ENCODE measurements at regions not wholly inside any gene's neighbourhood (a gene's known extent, or its start where the extent isn't known, plus 50 kb on each side); places are given as distances from the start of the nearest gene placed in this dataset.
"Not testable (repeated sequence)": the region's sequence is repeated elsewhere in the genome, so short reads cannot be mapped to it uniquely, and the experiment has no call there.

DNA sequence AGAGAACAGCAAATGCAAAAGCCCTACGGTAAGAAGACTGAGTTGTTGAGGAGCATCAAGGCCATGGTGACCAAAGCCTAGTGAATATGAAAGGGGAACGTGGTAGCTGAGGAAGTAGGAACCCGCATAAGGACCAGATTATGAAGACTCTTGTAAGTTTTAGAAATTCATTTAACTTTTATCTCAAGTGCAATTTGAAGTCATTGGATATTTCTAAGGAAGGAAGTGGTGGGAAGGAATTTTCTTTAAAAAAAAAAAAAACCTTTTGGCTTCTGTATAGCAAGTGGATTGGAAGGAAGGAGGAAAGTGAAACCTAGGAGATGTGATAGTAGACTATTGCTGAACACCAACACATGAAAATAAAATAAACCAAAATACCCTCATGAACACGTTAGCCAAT lies 119.0 kb downstream of the TNFSF18 start:
- DNase-seq = no peak

DNA sequence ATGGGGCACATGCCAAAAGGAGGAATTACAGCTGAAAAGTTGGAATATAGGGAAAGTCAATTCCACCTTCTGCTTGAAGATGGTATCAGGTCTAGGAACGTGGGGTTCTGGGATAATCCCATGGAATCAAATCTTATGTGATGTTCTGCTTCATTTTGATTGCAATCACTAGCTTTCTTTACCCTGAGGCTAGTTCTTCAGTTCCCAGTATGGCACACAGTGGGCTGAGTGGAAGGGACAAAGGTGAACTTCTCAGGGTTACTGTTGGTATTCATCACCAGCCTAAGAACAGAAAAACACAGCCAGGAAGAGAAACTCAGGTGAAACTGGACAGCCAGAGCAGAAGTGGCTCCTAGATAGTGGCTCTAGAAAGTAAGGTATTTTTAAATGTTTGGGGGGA lies 117.8 kb downstream of the TNFSF18 start:
- DNase-seq = no peak

DNA sequence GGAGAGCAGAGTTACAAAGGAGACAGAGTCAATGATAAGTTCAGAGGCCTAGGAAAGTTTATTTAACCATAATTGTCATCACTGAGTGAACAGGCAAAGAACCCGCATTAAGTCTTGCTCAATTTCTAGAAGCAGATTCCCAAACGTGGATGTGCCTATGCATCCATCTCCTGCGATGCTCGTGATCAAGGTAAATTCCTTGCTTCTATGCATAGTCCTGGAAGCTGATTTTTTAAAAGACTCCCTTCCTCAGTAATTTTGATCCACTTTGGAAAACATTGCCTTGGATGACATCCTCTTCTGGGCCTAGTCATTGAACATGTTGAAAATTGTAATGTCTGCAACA lies 116.4 kb downstream of the TNFSF18 start:
- no peak for DNase-seq

DNA sequence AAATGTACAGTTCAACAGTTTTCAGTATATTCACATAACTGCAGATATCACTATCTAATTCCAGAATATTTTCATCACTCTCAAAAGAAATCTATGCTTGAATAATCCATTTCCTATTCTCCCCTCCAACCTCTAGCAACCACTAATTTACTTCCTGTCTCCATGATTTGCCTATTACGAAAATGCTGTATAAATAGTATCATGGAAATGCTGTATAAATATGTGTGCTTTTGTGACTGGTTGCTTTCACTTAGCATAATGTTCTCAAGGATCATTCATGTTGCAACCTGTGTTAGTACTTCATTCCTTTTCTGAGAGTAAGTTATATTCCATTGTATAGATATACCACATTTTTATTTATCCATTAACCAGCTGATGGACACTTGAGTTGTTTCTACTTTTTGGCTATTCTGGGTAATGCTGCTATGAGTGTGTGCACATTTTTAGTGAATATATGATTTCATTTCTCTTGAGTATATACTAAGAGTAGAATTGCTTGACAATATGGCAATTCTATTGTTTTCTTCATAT lies 115.6 kb downstream of the TNFSF18 start:
- no peak for DNase-seq

DNA sequence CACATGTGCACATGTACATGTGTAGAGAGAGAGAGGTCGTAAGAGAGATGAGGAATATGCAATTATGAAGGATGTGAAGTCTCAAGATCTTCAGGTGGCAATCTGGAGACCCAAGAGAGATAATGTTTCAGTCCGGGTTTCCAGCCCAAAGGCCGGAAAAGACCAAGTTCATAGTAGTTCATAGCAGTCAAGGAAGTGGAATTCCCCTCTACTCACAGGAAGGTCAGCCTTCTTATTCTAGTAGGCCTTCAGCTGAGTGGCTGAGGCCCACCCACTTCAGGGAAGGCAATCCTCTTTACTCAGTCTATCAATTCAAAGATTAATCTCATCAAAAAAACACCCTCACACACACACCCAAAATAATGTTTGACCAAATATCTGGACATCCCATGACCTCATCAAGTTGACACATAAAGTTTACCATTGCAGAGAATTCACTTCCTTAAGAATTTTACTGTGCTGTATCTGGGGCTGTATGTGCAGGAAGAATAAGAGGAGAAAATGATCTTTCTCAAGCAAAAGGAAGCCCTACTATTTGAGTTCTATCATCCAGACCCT lies 114.6 kb downstream of the TNFSF18 start:
- DNase-seq = no peak

DNA sequence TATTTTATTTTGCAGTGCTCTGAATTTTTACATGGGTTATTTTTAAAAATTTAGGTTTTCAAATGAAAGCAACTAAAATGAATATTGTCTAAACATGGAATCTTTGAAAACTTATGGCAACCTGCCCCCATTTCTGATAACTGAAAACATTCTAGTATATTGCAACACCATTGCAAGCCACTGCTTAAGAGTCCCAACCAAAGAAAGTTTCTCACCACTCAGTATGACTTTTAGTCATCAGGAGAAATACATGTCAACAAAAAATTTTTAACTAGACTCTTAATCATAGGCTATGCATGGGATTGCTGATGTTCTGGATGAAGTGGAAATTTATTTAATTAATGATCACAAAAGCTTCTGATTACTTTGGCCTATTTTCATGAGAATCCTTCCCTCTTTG lies 112.1 kb downstream of the TNFSF18 start:
- no peak for DNase-seq

DNA sequence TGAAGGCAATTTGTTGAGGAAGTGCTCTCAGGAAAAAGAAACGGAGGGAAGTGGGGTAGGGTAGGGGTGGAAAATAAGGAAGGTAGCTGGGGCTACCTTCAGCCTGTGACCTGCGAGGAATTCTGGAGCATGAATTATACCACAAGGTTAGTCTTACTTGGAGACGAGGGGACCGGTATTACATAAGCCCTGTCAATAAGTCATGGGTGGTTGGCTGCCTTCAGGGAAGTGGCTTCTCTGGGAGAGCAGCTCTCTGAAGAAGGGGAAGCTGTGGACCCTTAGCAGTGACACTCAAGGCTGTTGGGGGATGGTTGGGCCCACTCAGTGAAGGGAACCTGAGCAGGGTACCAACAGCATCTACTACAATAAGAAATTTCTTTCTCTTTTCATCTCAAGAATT lies 111.3 kb downstream of the TNFSF18 start:
- no peak for DNase-seq

DNA sequence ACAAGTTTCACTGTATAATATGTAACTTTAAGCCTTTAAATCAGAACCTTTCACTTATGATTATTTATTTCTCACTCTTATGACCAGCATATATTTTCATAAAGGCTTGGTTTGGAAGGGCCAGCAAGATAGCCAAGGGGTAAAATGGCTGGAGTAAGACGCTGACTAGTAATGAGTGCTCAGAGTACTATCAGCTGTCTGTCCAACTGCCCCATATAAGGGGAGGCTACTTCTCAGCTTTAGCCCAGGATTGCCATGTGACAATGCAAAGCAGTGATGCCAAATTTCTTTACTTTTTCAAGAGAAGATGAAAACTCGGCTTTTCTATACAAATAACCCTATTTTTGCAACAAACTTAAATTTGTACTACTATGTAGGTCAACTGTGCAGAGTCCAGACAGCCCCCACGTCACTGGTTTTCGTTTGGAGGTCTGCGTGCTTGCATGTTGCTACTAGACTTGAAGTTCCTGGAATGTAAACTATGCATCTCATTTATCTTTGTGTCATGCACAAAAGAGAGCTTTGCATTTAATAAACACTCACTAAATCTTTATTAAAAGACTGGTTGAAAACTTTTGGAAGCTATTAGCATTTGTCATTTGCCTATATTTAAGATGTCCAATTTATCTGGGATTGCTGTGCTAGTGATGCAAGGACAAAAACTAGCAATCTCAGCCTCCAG lies 110.4 kb downstream of the TNFSF18 start:
- no peak for DNase-seq

DNA sequence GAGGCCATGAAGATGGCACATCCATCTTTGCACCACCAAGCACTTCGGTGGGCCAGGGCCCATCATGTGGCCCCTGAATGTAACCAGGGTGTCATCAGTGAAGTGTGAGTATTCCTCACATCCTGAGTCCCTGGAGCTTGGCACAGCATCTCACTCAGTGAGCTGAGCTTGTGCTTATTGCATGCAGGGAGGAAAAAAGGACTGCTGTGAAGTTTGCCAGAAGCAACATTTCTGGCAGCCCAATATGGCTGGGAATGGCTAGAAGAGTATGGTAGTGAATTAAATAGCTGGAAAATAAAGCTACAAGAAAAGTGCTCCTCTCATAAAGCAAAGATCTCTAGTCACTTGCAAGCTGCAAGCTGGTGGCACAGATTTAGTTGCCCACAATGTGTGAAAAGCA lies 109.3 kb downstream of the TNFSF18 start:
- no peak for DNase-seq

DNA sequence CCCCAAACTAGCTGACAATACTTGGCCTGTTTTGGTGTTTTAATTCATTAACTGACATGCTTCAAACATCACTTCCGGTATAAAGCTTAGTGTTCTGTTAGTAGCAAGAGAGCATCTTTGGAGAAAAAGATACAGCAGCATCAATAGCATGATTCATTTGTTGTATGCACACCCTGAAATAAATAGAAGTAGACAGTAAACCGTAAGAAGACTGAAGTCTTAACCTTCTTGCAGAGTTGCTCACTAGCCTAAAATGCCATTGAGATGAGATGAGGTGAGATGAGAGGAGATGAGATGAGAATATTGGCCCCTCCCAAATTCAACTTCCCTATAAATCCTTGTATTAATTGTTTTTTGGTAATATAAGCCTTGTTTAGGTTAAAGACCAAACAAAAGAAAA lies 108.8 kb downstream of the TNFSF18 start:
- no peak for DNase-seq

DNA sequence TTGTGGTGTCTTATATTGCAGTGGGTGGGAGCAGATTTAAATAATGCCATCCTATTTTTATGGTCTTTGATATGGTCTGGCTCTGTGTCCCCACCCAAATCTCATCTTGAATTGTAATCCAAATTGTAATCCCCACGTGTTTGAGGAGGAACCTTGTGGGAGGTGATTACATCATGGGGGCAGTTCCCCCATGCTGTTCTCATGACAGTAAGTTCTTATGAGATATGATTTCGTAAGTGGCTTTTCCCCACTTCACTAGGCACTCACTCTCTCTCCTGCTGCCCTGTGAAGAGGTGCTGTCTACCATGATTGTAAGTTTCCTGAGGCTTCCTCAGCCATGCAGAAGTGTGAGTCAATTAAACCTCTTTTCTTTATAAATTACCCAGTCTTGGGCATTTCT lies 107.6 kb downstream of the TNFSF18 start:
- not testable (repeated sequence) for DNase-seq

DNA sequence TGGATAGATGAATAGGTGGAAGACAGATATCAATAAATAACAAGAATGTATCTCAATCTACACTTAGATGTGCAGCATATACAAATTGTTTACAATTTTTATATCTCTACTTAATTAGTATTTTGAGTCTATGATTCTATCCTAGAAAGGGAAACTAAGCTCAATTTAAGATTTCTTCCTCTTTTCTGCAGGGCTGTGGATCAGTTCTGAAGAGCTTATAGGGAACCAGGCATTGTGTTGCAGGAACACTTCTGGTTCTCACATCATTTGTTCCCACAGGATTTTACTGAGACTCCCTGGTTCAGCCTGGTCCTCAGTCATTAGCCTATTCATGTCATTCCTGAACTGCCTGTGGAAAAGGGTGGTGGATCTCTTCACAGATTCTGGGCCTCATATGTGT lies 105.8 kb downstream of the TNFSF18 start:
- DNase-seq = no peak

DNA sequence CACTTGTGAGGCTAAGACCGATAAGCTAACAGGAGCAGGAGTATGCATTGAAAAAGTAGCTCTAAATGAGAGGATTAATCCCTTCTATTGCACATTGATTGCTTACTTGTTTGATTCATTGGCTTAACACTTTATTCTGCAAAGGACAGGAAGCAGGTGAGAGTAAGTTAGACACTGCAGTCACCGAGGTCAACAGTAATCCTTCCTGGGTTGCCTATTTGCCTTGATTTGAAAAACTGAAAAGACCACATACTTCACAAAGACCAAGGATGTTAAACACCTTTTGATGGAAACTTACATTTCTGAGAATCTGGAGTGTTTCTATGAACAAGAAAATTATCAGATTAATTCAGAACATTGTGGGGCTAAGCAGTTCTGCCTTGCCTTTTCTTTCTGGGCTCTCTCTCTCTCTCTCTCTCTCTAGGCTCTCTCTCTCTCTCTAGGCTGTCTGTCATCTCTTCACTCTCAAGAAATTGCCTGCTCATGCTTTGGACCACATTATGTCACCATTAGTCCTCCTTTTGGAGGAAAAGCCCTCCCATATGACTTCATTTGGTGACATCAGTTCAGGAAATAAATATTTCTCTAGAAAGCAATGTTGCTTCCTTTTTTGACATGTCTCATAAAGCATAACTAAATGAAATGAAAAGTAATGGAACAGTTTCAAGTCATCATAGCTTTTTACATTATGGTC lies 103.8 kb downstream of the TNFSF18 start:
- DNase-seq = no peak

DNA sequence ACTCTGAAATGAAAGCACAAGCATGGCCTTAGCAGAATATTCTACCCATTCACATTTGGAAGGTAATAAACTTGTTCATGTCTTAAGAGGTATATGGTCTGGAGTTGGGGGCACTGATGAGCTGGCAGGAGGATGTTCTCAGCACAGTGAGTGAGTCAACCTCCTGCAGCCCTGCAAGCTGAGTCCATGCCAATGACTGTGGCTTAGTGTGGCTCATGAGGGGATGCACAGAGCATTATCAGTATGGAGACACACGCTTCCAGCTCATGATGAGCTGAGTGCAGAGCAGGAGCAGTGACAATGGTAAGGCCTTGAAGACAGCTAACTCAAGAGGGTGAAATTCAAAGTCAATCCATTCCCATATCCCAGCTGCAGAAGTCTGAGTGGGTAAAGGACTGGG lies 102.3 kb downstream of the TNFSF18 start:
- no peak for DNase-seq

DNA sequence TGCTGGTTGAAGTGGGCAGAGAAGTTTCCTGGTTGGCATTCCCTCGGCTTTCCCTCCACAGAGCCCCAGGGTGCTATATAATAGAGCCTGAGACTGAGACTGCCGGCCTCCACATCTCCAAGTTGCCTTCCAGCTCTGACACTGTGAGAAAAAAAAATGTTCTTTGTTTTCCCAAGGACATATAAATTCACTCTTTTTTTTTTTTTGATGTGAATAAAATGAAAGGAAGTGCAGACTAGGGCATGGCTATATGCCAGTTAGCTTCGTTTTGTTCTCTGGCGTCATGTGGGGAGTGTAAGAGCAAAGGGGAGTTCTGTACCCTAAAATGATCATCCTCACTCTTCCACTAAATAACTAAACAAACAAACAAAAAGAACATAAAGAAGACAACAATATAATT lies 101.6 kb downstream of the TNFSF18 start:
- DNase-seq = no peak

DNA sequence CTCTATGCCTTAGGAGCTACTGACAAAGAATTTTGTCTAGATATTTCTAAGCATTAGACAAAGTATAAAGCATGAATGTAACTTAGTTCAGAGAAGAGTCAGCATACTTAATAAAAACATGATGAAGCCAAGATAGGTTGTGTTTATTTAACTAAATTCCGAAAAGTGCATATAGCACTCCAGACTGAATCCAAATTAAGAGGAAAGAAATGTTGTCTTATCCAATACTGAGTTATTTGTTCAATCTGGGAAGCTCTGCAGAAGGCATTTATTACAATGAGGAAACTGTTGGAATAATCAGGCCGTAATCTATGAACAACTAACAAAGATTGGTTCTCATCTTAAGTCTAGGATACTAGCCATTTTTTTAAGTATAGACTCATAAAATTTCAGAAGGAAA lies 100.2 kb downstream of the TNFSF18 start:
- no peak for DNase-seq

DNA sequence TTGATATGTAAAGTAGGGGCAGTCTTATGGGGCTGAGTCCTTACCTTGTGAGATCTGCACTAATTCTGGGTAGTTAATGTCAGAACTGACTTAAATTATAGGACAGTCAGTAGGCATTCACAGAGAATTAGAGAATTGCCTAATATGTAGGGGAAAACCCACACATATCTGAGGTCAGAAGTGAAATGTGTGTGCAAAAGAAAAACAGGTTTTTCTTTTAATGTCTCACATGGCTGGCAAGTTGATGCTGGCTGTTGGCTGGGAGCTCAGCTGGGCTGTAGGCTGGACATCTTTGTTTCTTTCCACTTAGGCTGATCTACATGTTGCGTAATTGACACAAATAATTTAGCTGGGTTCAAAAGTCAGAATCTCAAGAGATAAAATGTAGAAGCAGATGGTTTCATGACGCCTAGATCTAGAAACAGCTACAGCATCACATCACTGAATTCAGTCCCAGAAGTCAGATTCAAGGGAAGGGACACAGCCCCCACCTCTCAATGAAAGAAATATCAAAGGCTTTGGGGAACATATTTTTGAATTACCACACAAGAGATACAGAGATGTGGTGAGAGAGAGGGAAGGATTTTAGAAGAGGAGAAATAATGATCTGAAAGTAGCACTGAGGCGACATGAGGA lies 98.9 kb downstream of the TNFSF18 start:
- no peak for DNase-seq

DNA sequence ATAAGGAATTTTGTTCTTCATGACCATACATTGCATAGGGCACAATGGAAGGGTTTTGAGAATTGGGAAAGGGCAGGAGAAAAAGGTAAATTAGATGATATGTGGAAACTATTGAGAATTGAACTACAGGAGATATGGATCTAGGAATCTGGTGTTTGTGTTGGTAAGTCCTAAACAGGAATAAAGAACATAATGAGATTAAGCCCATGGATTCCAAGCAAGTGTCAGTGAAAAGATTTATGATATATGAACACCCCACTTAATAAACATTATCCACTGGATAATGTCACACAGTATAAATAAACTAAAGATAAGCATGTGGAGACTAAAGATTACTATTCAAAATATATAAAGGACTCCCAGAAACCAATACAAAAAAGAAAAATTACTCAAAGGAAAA lies 98.2 kb downstream of the TNFSF18 start:
- no peak for DNase-seq

DNA sequence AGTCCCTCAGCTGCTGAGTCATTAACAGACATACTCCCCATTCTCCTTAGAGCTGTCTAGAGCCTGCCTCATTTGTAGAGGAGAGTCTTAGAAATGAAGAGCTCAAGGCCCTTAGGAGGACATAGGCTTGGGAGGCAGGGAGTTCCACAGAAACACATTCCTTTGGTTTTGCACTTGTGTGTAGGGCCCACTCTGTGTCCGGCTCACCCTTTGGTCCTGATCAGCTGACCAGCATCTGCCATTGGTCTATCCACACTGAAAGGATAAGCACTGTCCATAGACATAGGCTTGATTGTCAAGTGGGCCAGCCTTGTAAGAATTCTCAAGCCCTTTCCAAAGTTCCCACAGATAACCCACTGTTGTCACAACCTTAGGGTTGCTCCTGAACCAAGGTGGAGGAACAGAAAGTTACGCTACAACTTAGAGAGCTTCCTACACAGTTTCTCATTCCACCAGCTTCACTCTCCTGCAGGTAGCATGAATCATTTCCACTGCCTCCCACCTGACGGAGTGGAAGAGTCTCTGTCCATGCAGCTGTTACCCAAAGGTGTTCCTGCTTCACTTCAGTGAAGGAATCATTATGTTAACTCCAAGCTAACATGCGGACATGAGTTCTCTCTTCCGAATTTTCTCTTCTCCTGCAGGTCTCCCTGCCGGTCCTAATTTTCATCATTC lies 96.1 kb downstream of the TNFSF18 start:
- DNase-seq = no peak

DNA sequence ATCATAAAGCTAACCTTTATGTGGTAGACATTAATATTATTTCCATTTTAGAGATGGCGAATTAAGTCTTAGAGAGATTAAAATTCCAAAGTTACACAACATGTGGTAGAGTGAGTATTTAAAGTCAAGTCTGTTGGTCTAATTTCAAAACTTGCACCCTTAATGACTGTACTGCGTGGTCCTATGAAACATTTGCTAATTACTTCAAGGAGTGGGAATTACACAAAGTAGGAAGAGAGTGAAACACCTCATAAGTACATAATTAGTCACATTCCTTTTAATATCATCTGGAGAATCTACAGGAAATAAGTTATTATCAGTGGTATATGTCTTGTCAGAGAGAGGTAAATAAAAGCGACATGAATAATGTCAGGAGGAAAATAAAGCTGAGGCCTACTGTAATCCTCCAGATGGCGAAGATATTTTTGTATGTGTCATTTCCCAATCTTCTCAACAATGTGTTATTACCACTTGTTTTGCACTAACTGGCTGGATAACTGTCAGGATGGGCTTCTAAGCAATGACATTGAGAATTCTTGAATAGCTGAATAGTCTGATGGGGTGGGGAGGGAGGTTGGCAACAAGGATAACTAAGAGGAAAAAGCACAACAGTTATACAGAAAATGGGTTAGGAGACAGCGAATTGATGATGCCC lies 95.5 kb downstream of the TNFSF18 start:
- no peak for DNase-seq

DNA sequence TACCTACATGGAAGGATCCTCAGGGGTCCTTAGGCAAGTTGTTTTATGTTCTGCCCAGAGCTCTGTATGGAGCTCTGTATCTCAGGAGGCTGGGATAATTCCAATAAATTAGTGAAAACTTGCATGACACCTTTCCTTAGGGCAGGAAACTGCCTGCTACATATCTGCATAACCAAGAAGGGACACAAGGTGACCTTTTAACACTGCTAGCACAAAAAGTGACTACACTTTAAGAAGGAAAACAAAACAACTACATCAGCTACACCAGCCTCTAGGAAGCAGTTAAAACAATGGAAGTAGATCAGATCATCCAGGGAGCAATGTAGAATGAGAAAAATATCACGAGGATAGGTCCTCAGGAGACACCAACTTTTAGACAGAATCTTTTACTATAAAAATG lies 93.9 kb downstream of the TNFSF18 start:
- DNase-seq = no peak

DNA sequence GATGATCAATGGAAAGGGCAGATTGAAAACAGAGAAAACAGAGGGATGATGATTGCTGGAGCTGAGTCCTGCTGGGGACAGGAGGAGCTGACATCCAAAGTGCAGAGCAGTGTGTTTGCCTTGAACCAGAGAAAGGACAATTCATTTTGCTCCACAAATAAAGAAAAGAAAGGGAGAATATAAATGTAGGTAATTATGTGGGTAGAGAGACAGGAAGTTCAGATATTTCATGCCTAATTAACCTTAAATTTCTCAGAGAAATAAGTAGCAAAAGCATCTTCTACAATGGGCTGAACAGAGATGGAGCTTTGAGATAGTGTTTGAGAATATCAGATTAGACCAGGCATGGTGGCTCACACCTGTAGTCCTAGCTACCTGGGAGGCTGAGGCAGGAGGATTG lies 93.2 kb downstream of the TNFSF18 start:
- DNase-seq = no peak

DNA sequence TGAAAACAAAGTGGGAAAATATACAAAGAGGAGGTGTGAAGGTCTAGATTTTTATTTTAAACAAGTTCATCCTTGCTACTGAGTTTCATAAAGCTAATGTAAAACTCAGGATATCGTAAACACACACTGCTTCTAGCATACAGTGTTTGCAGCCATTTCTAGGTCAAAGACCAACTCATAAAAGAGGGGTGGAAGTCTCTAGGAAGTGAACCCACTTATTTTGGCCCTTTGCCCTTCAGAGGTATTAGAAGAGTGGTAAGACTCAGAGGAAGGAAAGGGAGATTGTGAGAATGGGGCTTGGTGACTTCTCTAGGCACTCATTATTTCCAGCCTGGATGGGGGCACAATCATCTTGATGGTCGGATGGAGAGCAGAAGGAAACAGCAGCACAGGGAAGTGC lies 91.2 kb downstream of the TNFSF18 start:
- DNase-seq = no peak

Measured in CD4-positive, alpha-beta T cell treated with Interleukin-15 for 1 hour (primary cell).